ENCODE measurements at regions not wholly inside any gene's neighbourhood (a gene's known extent, or its start where the extent isn't known, plus 50 kb on each side); places are given as distances from the start of the nearest gene placed in this dataset.
"Not testable (repeated sequence)": the region's sequence is repeated elsewhere in the genome, so short reads cannot be mapped to it uniquely, and the experiment has no call there.

- DNase-seq (ENCODE audit: low read depth in 2 of 2): no peak
Measured at GRCh38 chr2:153420394-153420793, 58.2 kb downstream of the RPRM start.

DNA sequence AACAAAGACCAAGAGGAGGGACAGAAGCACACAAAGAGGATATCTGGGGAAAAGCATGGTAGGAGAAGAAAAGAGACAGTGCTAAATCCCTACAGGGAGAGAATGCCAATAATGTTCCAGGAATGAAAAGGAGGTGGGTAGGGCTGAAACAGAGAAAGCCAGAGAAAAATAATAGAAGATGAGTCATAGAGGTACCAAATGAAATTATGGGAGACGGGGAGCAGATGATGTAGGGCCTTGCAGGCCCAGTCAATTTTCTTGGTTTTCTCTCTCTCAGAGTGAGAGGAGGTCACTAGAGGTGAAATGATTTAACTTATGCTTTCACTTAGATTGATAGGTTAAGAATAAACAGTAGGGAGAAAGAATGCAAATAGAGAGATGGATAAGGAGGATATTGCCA, 61.5 kb downstream of the RPRM start:
- no peak for DNase-seq (ENCODE audit: low read depth in 2 of 2)

- DNase-seq (ENCODE audit: low read depth in 2 of 2): no peak
Measured at GRCh38 chr2:153416071-153416470, 62.5 kb downstream of the RPRM start.

DNA sequence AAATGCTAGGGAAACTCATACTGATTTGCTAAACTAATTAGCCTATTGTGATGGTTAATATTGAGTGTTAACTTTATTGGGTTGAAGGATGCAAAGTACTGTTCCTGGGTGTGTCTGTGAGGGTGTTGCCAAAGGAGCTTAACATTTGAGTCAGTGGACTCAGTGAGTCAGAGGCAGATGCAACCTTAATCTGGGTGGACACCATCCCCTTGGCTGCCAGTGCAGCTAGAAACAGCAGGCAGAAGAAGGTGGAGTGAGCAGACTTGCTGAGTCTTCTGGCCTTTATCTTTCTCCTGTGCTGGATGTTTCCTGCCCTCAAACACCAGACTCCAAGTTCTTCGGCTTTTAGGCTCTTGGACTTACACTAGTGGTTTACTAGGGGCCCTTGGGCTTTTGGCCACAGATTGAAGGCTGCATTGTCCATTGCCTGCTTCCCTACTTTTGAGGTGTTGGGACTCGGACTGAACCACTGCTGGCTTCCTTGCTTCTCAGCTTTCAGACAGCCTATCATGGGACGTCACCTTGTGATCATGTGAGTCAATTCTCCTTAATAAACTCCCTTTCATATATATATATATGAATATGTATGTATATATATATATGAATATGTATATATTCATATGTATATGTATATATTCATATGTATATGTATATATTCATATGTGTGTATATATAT, 69.7 kb downstream of the RPRM start:
- no peak for DNase-seq (ENCODE audit: low read depth in 2 of 2)

GRCh38 chr2:153405196-153405595, 73.4 kb downstream of the RPRM start:
- DNase-seq (ENCODE audit: low read depth in 2 of 2): no peak

DNA sequence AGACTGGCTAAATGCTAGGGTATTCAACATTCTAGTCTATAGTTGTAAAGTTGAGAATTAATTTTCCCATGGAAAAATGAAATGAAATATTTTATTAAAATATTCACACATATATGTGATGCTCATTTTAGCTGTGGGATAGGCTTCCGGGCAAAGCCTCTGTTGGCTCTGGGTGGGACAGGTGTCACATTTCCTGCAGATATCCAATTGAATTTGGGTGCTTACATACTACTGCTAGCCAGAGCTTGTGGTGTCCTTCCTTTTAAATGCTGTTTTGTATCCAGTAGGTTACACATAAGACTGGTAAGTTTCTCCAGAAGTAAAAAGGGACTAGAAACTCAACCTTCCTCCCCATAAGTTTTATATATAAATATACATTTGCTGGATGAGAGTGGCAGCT, 73.8 kb downstream of the RPRM start:
- DNase-seq (ENCODE audit: low read depth in 2 of 2): no peak

GRCh38 chr2:153403940-153404339, 74.6 kb downstream of the RPRM start:
- no peak for DNase-seq (ENCODE audit: low read depth in 2 of 2)

DNA sequence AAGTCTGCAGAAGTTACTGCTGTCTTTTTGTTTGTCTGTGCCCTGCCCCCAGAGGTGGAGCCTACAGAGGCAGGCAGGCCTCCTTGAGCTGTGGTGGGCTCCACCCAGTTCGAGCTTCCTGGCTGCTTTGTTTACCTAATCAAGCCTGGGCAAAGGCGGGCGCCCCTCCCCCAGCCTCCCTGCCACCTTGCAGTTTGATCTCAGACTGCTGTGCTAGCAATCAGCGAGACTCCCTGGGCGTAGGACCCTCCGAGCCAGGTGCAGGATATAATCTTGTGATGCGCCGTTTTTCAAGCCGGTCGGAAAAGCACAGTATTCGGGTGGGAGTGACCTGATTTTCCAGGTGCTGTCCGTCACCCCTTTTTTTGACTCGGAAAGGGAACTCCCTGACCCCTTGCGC, 75.2 kb downstream of the RPRM start:
- not testable (repeated sequence) for DNase-seq (ENCODE audit: low read depth in 2 of 2)

- DNase-seq (ENCODE audit: low read depth in 2 of 2): no peak
Measured at GRCh38 chr2:153394686-153395085, 83.9 kb downstream of the RPRM start.

GRCh38 chr2:153394247-153394646, 84.3 kb downstream of the RPRM start:
- no peak for DNase-seq (ENCODE audit: low read depth in 2 of 2)

DNA sequence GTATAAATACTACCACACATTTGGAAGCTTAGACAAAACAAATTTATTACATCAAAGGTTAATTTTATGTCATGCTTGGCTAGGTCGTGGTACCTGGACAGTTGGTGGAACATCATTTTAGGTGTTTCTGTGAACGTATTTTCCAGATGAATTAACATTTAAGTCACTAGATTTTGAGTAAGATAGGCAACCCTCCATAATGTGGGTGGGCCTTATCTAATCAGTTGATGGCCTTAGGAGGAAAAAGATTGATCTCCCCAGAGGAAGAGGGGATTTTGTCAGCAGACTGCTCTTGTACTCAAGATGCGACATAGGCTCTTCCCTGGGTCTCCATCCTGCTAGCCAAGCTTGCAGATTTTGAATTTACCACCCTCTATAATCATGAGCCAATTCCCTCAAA, 85.0 kb downstream of the RPRM start:
- no peak for DNase-seq (ENCODE audit: low read depth in 2 of 2)

GRCh38 chr2:153391131-153391530, 87.4 kb downstream of the RPRM start:
- DNase-seq (ENCODE audit: low read depth in 2 of 2): no peak

- DNase-seq (ENCODE audit: low read depth in 2 of 2): no peak
Measured at GRCh38 chr2:153388246-153388645, 90.3 kb downstream of the RPRM start.

- DNase-seq (ENCODE audit: low read depth in 2 of 2): no peak
Measured at GRCh38 chr2:153387203-153387602, 91.4 kb downstream of the RPRM start.

- DNase-seq (ENCODE audit: low read depth in 2 of 2): no peak
Measured at GRCh38 chr2:153386481-153386897, 92.1 kb downstream of the RPRM start.

- no peak for DNase-seq (ENCODE audit: low read depth in 2 of 2)
Measured at GRCh38 chr2:153373510-153374279, 104.9 kb downstream of the RPRM start.

- no peak for DNase-seq (ENCODE audit: low read depth in 2 of 2)
Measured at GRCh38 chr2:153360239-153360638, 118.3 kb downstream of the RPRM start.

DNA sequence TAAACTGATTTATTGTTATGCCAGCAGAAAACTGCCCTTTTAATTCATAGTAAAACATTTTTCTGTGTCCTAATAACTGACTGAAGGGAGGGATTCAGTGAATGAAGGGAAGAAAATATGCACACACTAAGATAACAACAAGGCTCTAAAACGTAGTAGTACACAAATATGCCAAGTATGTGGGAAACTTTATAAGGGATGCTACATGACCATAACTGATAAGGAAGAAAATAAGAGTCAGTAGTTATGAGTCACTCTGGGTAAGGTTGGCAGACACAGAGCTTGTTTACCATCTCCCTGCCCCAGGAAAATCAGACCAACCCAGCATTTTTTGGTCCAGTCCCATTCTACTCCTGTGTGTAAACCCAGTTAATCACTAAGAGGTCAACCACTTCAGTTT, 124.2 kb downstream of the RPRM start:
- no peak for DNase-seq (ENCODE audit: low read depth in 2 of 2)

- no peak for DNase-seq (ENCODE audit: low read depth in 2 of 2)
Measured at GRCh38 chr2:153349603-153350002, 129.0 kb downstream of the RPRM start.

- DNase-seq (ENCODE audit: low read depth in 2 of 2): no peak
Measured at GRCh38 chr2:153347818-153348495, 130.6 kb downstream of the RPRM start.

GRCh38 chr2:153320879-153321278, 157.7 kb downstream of the RPRM start:
- DNase-seq (ENCODE audit: low read depth in 2 of 2): no peak

DNA sequence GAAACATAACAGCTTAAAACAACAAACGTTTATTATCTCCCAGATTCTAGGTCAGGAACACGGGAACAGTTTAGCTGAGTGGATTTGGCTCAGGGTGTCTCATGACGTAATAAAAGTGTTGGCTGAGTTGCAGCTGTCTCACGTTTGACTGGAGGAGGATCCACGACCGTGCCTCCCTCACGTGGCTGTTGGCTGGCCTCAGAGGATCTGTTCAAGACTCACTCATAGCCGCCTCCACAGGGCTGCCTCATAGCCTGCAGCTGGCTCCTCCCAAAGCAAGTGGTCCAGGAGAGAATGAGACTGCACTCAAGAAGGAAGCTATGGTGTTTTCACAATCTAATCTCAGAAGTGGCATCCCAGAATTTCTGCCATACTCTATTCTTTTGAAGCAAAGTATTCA, 167.1 kb downstream of the RPRM start:
- no peak for DNase-seq (ENCODE audit: low read depth in 2 of 2)

DNA sequence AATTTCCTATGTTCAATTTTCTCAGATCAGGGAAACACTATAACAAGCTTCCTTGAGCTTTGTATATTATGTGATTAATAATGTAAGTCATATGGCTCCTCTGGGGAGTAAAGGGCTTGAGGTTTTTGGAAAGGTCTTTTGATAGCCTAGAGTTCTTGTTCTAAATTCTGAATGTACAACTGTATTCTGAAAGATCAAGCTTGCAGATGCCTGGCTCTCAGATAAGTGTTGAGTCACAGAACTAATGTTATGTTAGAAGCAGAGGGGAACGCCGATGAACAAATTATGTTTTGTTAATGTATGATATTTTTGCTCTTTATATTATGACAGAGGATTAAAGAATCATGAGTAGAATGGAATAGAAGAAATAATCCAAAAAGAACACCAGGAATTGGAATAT, 170.1 kb downstream of the RPRM start:
- DNase-seq (ENCODE audit: low read depth in 2 of 2): no peak
